NCI-H345 (cell line): ENCODE measurements at regions not wholly inside any gene's neighbourhood (a gene's known extent, or its start where the extent isn't known, plus 50 kb on each side); places are given as distances from the start of the nearest gene placed in this dataset.
"Not testable (repeated sequence)": the region's sequence is repeated elsewhere in the genome, so short reads cannot be mapped to it uniquely, and the experiment has no call there.

Experiments
- DNase-seq: peaks from one replicate; lab custom pipeline; 2025; lab: John Stamatoyannopoulos, UW

- no peak for DNase-seq
Observed at GRCh38 chr4:43435291-43435690, 542.8 kb downstream of the GRXCR1 start.

- DNase-seq, result no peak
Observed at GRCh38 chr4:43452948-43453347, 560.4 kb downstream of the GRXCR1 start.

DNA sequence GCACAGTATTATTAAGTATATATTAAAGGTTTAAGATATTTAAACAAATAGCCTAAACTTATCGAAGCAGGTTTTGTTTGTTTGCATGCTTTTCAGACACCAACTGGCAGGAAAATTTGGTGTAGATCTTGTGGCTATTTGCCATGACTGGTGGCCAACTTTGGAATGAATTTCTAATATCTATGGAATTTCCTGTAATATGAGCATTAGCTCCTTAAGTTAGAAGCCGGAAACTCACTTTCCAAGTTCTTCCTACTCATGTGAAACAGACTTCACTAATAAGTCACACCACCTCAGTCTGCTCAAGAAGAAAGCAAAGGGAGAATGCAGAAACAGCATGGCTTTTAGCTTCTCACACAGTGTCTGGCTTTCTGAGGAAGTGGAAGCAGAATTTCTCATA is 563.9 kb downstream of the GRXCR1 start:
- no peak for DNase-seq

DNA sequence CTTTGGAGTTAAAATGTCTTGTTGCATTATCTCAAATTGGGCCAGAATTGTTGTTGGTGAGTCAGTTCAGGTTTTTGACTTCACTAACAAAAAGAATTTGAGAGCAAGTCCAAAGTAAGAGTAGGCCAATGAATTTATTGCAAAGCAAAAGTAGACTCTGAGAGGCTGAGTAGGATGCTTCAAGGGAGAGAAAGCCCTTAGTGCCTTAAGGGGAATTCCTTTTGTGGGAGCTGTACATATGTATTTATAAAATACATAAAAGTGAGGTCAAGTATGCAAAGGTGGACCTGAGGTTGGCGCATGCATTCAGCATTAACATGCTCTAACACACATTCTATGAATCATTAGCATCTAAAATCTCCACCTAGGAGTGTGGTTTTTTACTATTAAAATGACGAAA is 565.4 kb downstream of the GRXCR1 start:
- DNase-seq, result no peak

- no peak for DNase-seq
Observed at GRCh38 chr4:43458293-43458692, 565.8 kb downstream of the GRXCR1 start.

DNA sequence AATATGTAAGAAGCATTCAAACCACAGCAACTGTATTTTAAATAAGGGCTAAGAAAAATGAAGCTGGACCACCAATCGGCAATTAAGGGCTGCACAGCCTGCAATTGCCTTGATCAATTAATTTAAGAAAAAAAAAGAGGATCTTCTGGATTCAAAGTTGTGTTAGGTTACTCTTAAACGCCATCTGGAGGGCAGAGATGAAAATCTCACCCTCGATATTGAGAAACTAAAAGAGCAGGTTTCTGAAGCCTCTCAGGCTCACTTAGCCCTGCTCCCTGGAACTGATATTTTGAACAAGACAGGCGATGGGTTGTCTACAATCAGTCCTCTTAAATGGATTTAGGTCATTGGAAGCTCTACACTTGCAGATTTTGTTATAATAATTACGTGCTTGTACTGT is 579.4 kb downstream of the GRXCR1 start:
- no peak for DNase-seq

- DNase-seq, result no peak
Observed at GRCh38 chr4:43481526-43481925, 589.0 kb downstream of the GRXCR1 start.

GRCh38 chr4:43485196-43485595 is 592.7 kb downstream of the GRXCR1 start:
- no peak for DNase-seq

DNA sequence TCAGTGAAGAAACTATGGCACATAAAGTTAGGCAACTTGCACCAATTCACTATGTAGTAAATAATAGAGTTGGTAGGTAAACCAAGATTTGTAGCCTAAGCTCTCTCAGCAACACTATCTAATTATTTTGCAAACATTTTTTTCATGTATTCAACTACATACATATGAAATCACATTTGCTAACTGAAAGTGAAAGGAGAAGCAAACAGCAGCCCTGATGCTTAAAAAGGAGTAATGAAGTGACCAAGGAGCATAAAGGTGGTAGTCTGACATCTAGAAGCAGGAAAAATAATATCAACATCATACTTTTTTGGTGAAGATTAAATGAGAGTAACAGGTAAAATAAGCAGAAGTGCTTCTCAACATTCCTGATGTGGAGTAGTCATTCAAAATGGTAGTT is 603.7 kb downstream of the GRXCR1 start:
- no peak for DNase-seq

- DNase-seq, result no peak
Observed at GRCh38 chr4:43496602-43497001, 604.1 kb downstream of the GRXCR1 start.

GRCh38 chr4:43505823-43506222 is 613.3 kb downstream of the GRXCR1 start:
- DNase-seq, result not testable (repeated sequence)

- no peak for DNase-seq
Observed at GRCh38 chr4:43512253-43512652, 619.7 kb downstream of the GRXCR1 start.

- DNase-seq, result no peak
Observed at GRCh38 chr4:43525646-43526045, 633.1 kb downstream of the GRXCR1 start.

- no peak for DNase-seq
Observed at GRCh38 chr4:43547561-43547960, 655.0 kb downstream of the GRXCR1 start.

- DNase-seq, result no peak
Observed at GRCh38 chr4:43550981-43551627, 658.6 kb downstream of the GRXCR1 start.

DNA sequence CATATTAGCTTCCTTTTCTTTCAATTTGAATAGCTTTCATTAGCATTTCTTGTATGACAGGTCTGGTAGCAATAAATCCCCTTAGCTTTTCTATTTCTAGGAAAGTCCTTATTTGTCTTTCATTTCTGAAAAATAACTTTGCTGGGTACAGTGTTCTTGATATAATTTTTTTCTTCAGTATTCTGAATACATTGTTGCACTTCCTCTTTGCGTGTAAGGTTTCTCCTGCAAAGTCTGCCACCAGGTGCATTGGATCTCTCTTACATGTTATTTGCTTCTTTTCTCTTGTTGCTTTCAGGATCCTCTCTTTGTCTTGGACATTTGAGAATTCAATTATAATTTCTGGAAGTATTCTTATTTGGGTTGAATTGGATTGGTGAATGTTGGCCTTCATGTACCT is 663.7 kb downstream of the GRXCR1 start:
- DNase-seq, result no peak

DNA sequence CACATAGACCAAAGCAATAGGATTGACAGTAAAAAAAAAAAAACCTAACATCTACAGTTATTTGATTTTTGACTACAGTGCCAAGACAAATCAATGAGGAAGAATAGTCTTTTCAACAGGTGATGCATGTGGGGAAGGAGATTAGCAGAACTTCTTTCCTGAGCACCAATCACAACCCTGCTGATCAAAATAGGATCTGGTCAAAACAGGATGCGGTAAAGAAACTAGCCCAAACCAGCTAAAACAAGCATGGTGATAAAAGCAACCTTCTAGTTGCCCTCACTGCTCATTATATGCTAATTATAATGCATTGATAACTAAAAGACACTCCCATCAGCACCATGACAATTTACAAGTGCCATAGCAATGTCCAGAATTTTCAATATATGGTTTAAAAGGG is 667.5 kb downstream of the GRXCR1 start:
- no peak for DNase-seq

- DNase-seq, result no peak
Observed at GRCh38 chr4:43564107-43564506, 671.6 kb downstream of the GRXCR1 start.

GRCh38 chr4:43564591-43564990 is 672.1 kb downstream of the GRXCR1 start:
- no peak for DNase-seq

DNA sequence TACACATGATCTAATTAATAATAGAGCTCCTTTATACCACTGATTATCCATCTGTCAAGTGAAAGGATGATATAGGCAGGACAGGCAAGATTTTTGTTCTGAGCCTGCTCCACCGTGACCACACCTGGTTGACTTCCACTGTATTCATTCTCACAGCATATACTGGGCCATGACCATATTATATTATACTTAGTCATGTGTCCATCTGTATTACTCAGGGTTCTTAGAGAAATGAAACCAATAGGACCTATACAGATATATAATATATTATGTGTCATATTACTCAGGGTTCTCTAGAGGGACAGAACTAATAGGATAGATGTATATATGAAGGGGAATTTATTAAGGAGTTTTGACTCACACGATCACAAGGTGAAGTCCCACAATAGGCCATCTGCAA is 675.1 kb downstream of the GRXCR1 start:
- no peak for DNase-seq

- no peak for DNase-seq
Observed at GRCh38 chr4:43586813-43587212, 694.3 kb downstream of the GRXCR1 start.

DNA sequence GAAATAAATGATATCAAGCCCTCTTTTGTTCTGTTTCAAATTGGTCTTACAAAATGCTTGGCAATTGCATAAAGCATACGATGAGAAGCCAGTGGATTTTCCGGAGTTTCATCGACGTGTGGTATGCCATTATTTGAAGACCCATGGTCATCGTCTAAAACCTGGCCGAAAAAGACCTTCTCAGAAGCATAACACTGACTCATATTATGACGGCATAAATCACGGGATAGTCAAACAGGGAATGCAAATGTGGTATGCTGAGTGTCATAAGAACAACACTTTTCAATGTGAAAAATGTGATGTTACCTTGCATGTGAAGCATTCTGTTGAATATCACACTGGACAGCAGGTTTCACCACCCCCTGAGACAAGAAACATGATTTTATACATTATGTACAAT is 695.2 kb downstream of the GRXCR1 start:
- no peak for DNase-seq

DNA sequence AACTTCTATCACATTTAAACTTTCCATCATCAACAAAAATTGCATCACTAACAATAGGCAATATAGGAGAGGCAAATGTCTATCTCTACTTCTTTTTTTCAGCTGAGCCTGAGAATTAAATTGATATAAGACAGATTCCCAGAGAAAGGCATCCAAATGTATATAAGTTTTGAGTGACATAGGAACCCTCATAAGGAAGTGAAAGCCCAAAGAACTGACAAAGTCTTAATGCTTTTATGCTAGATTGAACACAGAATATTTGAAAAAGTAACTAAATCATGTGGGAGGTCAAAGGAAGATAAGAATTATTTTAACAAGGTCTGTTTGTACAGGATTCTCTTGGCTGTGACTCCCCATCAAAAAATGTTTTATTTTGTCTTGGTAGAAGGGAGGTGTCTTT is 714.9 kb downstream of the GRXCR1 start:
- no peak for DNase-seq

DNA sequence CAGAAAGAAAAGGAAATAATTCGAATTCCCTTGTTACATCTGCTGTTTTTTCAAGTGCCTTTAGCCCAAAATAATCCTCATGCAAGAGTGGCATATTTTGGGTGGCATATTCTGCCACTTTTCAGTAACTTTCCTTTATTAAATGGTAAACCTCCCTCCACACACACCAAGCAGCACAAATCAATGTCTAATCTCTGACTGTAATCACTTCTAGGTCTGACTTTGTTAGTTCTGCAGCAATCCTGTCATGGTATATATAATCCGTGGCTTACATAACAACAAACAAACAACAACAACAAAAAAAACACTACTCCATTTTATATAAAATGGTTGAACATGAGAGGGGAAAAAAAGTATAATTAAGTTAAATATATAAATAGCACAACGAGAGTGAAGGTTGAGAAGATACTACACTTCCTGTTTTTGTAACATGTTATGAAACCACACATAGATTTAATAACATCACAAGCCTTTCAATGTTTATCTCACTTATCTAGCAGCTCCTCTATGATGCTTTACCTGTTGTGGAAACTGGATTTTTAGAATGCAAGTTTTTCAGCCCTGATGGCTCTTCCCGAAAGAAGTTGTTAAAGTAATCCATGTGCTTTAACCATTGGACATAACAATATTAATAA is 715.4 kb downstream of the GRXCR1 start:
- no peak for DNase-seq
